Fibroblast of skin of abdomen (primary cell): ENCODE measurements at regions not wholly inside any gene's neighbourhood (a gene's known extent, or its start where the extent isn't known, plus 50 kb on each side); places are given as distances from the start of the nearest gene placed in this dataset.
"Not testable (repeated sequence)": the region's sequence is repeated elsewhere in the genome, so short reads cannot be mapped to it uniquely, and the experiment has no call there.

ENCODE experiments used
- DNase-seq: peaks from one replicate; pipeline ENCODE4 v3.0.0-alpha.2; 2013

DNA sequence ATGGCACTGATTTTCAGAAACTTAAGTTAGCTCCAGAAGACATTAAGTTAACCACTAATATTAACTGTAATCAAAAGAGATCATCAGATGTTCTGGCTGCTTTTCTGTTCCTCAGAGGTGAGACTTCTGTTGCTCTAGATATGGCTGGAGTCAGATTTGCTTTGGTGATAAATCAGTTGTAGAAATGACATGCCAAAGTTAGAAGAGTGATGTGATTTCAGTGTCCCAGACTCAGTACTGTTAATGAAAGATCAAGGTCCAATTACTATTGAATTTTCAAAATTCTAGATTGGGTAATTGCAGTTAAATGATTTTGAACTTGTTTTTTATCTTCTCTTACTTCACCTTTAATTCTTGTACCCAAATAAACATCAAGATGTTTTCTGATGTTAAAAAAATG lies 402.4 kb upstream of the SYNCRIP start:
- no peak for DNase-seq

- no peak for DNase-seq
Measured at GRCh38 chr6:86042214-86042613, 399.5 kb upstream of the SYNCRIP start.

- no peak for DNase-seq
Measured at GRCh38 chr6:86031713-86032112, 389.0 kb upstream of the SYNCRIP start.

GRCh38 chr6:86030875-86031274 lies 388.2 kb upstream of the SYNCRIP start:
- no peak for DNase-seq

GRCh38 chr6:86028776-86029175 lies 386.1 kb upstream of the SYNCRIP start:
- DNase-seq: no peak

DNA sequence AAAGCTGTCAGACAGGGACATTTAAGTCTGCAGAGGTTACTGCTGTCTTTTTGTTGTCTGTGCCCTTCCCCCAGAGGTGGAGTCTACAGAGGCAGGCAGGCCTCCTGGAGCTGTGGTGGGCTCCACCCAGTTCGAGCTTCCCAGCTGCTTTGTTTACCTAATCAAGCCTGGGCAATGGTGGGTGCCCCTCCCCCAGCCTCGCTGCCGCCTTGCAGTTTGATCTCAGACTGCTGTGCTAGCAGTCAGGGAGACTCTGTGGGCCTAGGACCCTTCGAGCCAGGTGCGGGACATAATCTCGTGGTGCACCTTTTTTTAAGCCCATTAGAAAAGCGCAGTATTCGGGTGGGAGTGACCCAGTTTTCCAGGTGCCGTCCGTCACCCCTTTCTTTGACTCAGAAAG lies 384.2 kb upstream of the SYNCRIP start:
- not testable (repeated sequence) for DNase-seq

GRCh38 chr6:86017236-86017635 lies 374.6 kb upstream of the SYNCRIP start:
- no peak for DNase-seq

- no peak for DNase-seq
Measured at GRCh38 chr6:86016567-86016966, 373.9 kb upstream of the SYNCRIP start.

- no peak for DNase-seq
Measured at GRCh38 chr6:86016077-86016476, 373.4 kb upstream of the SYNCRIP start.

DNA sequence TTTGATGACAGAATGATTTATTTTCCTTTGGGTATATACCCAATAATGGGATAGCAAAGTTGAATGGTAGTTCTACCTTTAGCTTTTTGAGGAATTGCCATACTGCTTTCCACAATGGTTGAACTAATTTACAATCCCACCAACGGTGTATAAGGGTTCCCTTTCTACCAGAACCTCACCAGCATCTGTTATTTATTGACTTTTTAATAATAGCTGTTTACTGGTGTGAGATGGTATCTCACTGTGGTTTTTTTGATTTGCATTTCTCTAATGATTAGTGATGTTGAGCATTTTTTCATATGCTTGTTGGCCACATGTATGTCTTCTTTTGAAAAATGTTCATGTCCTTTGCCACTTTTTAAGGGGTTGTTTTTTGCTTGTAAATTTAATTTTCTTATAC lies 370.3 kb upstream of the SYNCRIP start:
- DNase-seq: not testable (repeated sequence)

DNA sequence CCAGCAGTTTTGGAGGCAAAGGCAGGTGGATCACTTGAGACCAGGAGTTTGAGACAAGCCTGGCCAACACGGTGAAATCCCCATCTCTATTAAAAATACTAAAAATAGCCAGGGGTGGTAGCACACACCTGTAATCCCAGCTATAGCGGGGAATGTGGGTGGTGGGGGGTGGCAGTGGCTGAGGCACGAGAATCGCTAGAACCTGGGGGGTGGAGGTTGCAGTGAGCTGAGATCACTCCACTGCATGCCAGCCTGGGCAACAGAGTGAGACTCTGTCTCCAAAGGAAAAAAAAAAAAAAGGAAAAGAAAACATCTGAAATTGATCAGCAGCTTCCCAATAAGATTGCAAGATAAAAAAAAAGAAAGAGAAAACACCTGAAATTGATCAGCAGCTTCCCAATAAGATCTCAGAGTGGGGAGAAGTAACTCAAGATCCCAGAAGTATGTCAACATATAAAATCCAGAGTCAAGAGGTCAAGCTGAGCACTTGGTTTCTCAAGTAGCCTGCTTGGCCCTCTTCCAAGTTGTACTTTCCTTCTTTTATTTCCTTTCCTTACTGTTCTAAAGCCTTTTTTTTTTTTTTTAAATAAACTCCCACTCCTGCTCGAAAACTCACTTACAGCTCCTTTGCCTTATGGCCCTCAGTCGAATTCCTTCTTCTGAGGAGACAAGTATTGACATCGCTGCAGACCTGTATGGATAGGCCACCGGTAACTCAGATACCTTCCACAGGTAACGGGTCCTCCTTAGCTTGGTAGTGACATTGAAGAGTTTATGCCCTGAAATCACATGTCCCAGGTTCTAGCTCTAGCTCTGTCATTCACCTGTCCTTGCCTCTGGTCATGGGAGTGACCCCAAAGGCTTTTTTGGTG lies 368.5 kb upstream of the SYNCRIP start:
- no peak for DNase-seq

- no peak for DNase-seq
Measured at GRCh38 chr6:85997206-85997605, 354.5 kb upstream of the SYNCRIP start.

DNA sequence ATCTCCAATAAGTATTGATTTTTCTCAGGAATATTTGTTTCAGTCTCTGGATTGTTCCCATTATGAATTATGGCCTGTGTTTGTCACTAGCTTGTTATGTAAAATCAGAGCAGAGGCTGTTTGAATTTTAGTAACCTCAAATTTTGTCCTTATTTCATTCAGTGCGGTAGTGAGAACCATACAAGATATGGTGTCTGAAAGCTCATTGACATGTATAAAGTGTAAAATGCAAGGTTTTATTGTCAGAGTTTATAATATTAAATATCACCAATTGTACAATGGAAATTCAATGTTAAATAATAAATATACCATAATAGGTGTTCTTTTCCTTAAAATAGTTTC lies 353.3 kb upstream of the SYNCRIP start:
- no peak for DNase-seq

- DNase-seq: no peak
Measured at GRCh38 chr6:85995339-85996033, 352.8 kb upstream of the SYNCRIP start.

DNA sequence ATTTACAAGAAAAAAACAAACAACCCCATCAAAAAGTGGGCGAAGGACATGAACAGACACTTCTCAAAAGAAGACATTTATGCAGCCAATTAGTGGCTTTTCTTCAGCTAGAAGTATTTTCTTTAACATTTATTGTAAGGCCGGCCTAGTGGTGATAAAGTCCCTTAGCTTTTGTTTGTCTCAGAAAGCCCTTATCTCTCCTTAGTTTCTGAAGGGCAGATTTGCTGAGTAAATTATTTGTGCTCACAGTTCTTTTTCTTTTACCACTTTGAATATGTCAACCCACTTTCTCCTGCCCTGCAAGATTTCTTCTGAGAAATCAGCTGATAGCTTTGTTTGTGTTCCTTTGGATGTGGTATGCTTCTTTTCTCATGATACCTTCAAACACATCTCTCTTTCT lies 344.0 kb upstream of the SYNCRIP start:
- no peak for DNase-seq

DNA sequence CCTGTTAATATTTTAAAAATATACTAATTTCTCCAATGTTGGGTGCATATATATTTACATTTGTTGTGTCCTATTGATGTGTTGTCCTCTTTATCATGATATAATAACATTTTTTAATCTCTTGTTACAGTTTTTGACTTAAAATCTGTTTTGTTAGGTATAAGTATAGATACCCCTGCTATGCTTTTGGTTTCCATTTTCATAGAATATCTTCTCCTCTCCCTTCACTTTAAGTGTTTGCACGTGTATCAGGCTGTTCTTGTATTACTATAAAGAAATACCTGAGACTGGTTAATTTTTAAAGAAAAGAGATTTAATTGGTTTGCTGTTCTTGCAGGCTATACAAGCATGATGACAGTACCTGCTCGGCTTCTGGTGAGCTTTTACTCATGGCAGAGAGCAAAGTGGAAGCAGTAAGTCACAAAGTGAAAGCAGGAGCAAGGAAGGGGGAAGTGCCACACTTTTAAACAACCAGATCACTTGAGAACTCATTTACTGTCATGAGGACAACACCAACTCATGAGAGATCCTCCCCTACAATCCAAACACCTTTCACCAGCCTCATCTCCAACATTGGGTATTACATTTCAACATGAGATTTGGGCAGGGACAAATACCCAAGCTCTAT lies 340.5 kb upstream of the SYNCRIP start:
- no peak for DNase-seq

DNA sequence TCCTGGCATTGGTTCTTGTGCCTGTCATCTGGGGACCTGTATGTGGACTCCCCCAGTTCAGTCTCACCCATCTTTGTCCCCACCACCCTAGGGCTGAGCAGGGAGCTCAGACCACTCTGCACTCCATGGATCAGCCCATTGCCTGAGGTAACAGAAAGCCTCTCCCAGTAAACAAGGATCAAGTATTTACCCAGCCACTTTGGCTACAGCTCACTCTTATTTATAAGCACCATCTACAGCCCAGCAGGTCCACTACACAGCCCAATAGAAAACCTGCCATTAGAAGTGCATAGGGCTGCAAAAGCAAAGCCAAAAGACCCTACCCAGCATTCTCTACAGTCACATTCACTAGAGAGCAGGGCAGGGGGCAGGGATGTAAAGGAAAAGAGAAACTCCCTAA lies 335.0 kb upstream of the SYNCRIP start:
- DNase-seq: no peak

GRCh38 chr6:85975957-85976356 lies 333.3 kb upstream of the SYNCRIP start:
- no peak for DNase-seq

- DNase-seq: no peak
Measured at GRCh38 chr6:85971238-85971637, 328.6 kb upstream of the SYNCRIP start.

GRCh38 chr6:85966828-85967227 lies 324.1 kb upstream of the SYNCRIP start:
- DNase-seq: no peak

GRCh38 chr6:85961746-85962145 lies 319.1 kb upstream of the SYNCRIP start:
- DNase-seq: no peak

DNA sequence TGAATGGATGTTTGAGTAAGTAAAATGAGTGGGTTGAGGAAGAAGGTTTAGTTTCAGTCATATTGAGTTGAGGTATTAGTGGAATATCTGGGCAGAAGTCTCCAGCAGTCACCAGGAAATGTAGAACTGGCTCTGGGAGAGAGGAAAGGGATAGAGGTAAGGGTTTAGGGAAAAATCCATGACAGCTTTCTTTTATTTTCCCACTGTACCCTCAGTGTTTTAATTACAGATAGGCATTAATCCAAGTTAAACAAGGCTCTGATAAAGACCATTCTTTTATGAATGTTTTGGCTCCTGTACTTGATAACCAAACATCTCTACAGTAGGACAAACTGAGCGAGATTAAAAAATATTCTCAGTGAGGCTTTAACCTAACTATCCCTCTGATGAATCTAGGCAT lies 318.4 kb upstream of the SYNCRIP start:
- DNase-seq: no peak

GRCh38 chr6:85948481-85948880 lies 305.8 kb upstream of the SYNCRIP start:
- no peak for DNase-seq
